ENCODE measurements at regions not wholly inside any gene's neighbourhood (a gene's known extent, or its start where the extent isn't known, plus 50 kb on each side); places are given as distances from the start of the nearest gene placed in this dataset.

DNA sequence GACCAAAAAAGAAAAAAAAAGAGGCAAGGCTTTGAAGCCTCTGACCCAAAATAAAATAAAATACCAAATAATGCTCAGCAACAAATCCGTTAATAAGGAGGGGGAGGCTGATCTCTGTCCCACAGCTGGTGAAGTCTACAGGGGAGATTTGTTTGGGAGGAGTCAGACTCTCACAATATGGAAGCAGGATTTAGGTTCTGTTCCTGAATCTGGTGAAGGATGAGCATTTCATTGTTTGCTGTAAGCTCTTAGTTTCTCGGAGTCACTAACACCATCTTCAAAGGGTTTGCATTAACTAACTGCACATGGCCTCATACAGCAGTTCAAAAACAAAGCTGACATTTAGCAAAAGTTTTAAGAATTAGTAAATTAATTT lies 339.4 kb upstream of the TNP1 start:
- TF ChIP-seq, protein P1, sequence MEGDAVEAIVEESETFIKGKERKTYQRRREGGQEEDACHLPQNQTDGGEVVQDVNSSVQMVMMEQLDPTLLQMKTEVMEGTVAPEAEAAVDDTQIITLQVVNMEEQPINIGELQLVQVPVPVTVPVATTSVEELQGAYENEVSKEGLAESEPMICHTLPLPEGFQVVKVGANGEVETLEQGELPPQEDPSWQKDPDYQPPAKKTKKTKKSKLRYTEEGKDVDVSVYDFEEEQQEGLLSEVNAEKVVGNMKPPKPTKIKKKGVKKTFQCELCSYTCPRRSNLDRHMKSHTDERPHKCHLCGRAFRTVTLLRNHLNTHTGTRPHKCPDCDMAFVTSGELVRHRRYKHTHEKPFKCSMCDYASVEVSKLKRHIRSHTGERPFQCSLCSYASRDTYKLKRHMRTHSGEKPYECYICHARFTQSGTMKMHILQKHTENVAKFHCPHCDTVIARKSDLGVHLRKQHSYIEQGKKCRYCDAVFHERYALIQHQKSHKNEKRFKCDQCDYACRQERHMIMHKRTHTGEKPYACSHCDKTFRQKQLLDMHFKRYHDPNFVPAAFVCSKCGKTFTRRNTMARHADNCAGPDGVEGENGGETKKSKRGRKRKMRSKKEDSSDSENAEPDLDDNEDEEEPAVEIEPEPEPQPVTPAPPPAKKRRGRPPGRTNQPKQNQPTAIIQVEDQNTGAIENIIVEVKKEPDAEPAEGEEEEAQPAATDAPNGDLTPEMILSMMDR (conservative IDR thresholded peaks at IDR 0.05; ENCODE audit: low read length), result no peak
- no peak for TF ChIP-seq EZH2phosphoT487 (IDR thresholded peaks at IDR 0.05; ENCODE audit: borderline replicate concordance, low read depth, low read length)
